Lower leg skin (tissue), 3 donors: ENCODE measurements at regions not wholly inside any gene's neighbourhood (a gene's known extent, or its start where the extent isn't known, plus 50 kb on each side); places are given as distances from the start of the nearest gene placed in this dataset.

ENCODE experiments used
- CTCF ChIP-seq, 3 donors: fragments of 450-650 bp; IDR thresholded peaks; one replicate each; pipeline ENCODE4 v1.5.1; 2016; ENCODE audit warnings: antibody characterized with exemption in 3 of 3, mild to moderate bottlenecking in 3 of 3, moderate library complexity in 2 of 3
- POLR2A ChIP-seq, 2 donors: fragments of 450-650 bp; IDR thresholded peaks; one replicate each; pipeline ENCODE4 v1.6.1; 2016 to 2017; ENCODE audit warnings: antibody characterized with exemption in 2 of 2, mild to moderate bottlenecking in 1 of 2, moderate library complexity in 1 of 2

DNA sequence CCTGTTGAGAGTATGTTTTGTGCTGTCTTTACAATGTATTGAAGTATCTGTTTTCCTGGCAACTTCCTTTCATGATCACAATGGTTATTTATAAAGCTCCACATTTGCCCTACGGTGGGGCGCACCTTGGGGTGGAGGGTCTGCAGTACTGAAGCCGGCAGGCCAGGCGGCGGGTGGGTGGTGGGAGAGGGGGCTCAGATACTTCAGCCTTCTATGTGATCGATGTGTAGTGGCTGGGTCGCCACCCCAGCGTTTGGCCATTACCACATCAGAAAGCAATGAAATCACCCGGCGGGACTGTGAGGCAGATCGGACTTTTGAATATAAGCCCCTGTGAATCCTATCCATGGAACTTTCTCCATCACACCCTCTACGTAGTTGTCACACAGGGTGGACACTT is 196.6 kb downstream of the FOXL1 start:
- TF ChIP-seq CTCF (IDR thresholded peaks at IDR 0.05) (no peak), POLR2A (IDR thresholded peaks at IDR 0.05) (no peak)
